GM12891 (cell line): ENCODE measurements at regions not wholly inside any gene's neighbourhood (a gene's known extent, or its start where the extent isn't known, plus 50 kb on each side); places are given as distances from the start of the nearest gene placed in this dataset.

Experiments
- PAX5 ChIP-seq: IDR thresholded peaks from 2 replicates; pipeline ENCODE4 v1.6.1; 2011; ENCODE audit warnings: low read length, moderate library complexity, mild to moderate bottlenecking; ENCODE audit not compliant: insufficient read depth, severe bottlenecking
- POLR2A ChIP-seq: IDR thresholded peaks from 2 replicates; pipeline ENCODE4 v1.6.1; 2011; ENCODE audit warnings: low read depth, low read length, control low read depth
- POLR2AphosphoS5 ChIP-seq: IDR thresholded peaks from 2 replicates; pipeline ENCODE4 v1.6.1; 2011; ENCODE audit warnings: low read depth, low read length, control low read depth
- POU2F2 ChIP-seq: IDR thresholded peaks from 2 replicates; pipeline ENCODE4 v1.6.1; 2011; ENCODE audit warnings: low read depth, mild to moderate bottlenecking, control low read depth, low read length, moderate library complexity
- TAF1 ChIP-seq: IDR thresholded peaks from 2 replicates; pipeline ENCODE4 v1.6.1; 2011; ENCODE audit warnings: low read depth, low read length, control low read depth

DNA sequence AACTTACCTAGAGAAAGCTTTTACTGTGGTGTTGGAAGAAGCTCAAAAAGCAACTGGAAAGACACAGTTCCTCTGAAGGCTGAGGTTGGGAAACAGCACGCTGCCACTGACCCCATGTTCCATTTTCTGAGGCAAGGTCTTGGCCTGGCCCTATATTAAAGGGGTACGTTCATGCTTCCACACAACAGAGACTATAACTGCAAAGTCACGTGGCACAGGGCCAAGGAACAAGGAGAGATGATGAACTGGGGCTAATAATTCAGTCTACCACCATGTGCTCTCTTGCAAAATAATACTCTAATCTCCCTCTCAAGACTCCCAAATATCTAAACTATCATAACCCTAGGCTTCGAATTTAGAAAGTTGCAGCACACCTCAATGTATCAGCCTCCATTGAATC is 381.6 kb downstream of the DSEL start:
- TF ChIP-seq POLR2A, result no peak
- no peak for TF ChIP-seq POLR2AphosphoS5
- TF ChIP-seq TAF1, result no peak
- TF ChIP-seq POU2F2, result no peak
- no peak for TF ChIP-seq PAX5
